GM12878 (cell line): ENCODE measurements at regions not wholly inside any gene's neighbourhood (a gene's known extent, or its start where the extent isn't known, plus 50 kb on each side); places are given as distances from the start of the nearest gene placed in this dataset.

Experiments used
- ATAC-seq: fragments of 200-7000 bp; cut with Tn5 transposase; 3 replicates; pipeline ENCODE4 v1.9.1; 2020; ENCODE audit warnings: mild to moderate bottlenecking, moderate library complexity
- BruUV-seq: library from RNA; stranded (reverse); fragments of 400-500 nt; replicated peaks from 2 replicates; lab custom pipeline; 2021; lab: Mats Ljungman, UMichigan
- CTCF ChIA-PET: fragments of 300-600 bp; sonication (Branson Sonifier 250); formaldehyde crosslinking; extraction: SDS; loops from one replicate; lab custom pipeline; 2021; ENCODE audit warnings: inconsistent platforms; lab: Yijun Ruan, JAX
- POLR2A ChIA-PET: fragments of 350-600 bp; formaldehyde crosslinking; extraction: SDS; loops from one replicate; lab custom pipeline; 2021; ENCODE audit warnings: inconsistent platforms; lab: Charles Lee
- RAD21 ChIA-PET: fragments of 300-600 bp; sonication (Branson Sonifier 250); formaldehyde crosslinking; loops from one replicate; lab custom pipeline; 2023; ENCODE audit warnings: antibody characterized with exemption; ENCODE audit not compliant: unreplicated experiment; lab: Charles Lee
- SMC1A ChIA-PET: fragments of 300-600 bp; sonication (Branson Sonifier 250); formaldehyde crosslinking; loops from one replicate; lab custom pipeline; 2023; ENCODE audit not compliant: unreplicated experiment, uncharacterized antibody; lab: Charles Lee
- DNase-seq: peaks from one replicate; pipeline ENCODE4 v3.0.0-alpha.2; 2011; ENCODE audit warnings: low read depth, low spot score
- FAIRE-seq: peaks from 3 replicates; lab custom pipeline; 2011; peaks lifted over from hg19 to GRCh38; lab: Jason Lieb, UNC
- H2AFZ ChIP-seq: 2 replicates; pipeline ENCODE4 v1.6.0; 2011; ENCODE audit warnings: low read depth, low read length, control low read depth; ENCODE audit not compliant: control insufficient read depth
- H3K27ac ChIP-seq: 2 replicates; pipeline ENCODE4 v1.5.1; 2011; ENCODE audit warnings: control low read depth; ENCODE audit not compliant: control insufficient read depth, insufficient read depth
- H3K27me3 ChIP-seq, 2 experiments: replicated peaks in 1 of 2; 2 replicates each; pipeline versions ENCODE4 v1.6.0 to v1.6.1; 2011; ENCODE audit warnings: low read length in 1 of 2; ENCODE audit not compliant: control insufficient read depth in 2 of 2, insufficient read depth in 2 of 2
- H3K36me3 ChIP-seq, 2 experiments: 2 replicates each; pipeline ENCODE4 v1.5.1; 2011; ENCODE audit warnings: low read length in 1 of 2; ENCODE audit not compliant: control insufficient read depth in 2 of 2, insufficient read depth in 2 of 2
- H3K4me1 ChIP-seq: 2 replicates; pipeline ENCODE4 v1.6.1; 2011; ENCODE audit warnings: mild to moderate bottlenecking, low read length, moderate library complexity, mixed read lengths; ENCODE audit not compliant: control insufficient read depth, insufficient read depth
- H3K4me2 ChIP-seq: 2 replicates; pipeline ENCODE4 v1.6.0; 2011; ENCODE audit warnings: control low read depth; ENCODE audit not compliant: control insufficient read depth, insufficient read depth
- H3K4me3 ChIP-seq: fragments of 200-600 bp; sonication (generic); 2 replicates; pipeline ENCODE4 v1.5.1; 2016
- H3K79me2 ChIP-seq: 2 replicates; pipeline ENCODE4 v1.6.0; 2011; ENCODE audit warnings: low read length; ENCODE audit not compliant: control insufficient read depth, insufficient read depth
- H3K9ac ChIP-seq: 2 replicates; pipeline ENCODE4 v1.8.0; 2011; ENCODE audit warnings: low read length, control low read depth, mixed read lengths; ENCODE audit not compliant: control insufficient read depth, insufficient read depth
- H3K9me3 ChIP-seq: replicated peaks from 3 replicates; pipeline ENCODE4 v1.5.1; 2011; ENCODE audit warnings: mild to moderate bottlenecking, low read length; ENCODE audit not compliant: control insufficient read depth, insufficient read depth
- H4K20me1 ChIP-seq: 2 replicates; pipeline ENCODE4 v1.6.0; 2011; ENCODE audit not compliant: control insufficient read depth, insufficient read depth
- CBX3 ChIP-seq: fragments of 200-600 bp; sonication (generic); IDR thresholded peaks from 2 replicates; pipeline ENCODE4 v1.6.1; 2016; ENCODE audit warnings: low read depth, borderline replicate concordance
- SUPT20H ChIP-seq: IDR thresholded peaks from 2 replicates; pipeline ENCODE4 v1.6.1; 2011; ENCODE audit warnings: low read depth, mild to moderate bottlenecking, low read length, moderate library complexity, borderline replicate concordance; ENCODE audit not compliant: control insufficient read depth
- SUZ12 ChIP-seq: fragments of 200-600 bp; sonication (generic); IDR thresholded peaks from one replicate; pipeline ENCODE4 v1.6.1; 2018; ENCODE audit warnings: antibody characterized with exemption, mild to moderate bottlenecking; ENCODE audit not compliant: unreplicated experiment
- TCF3 ChIP-seq: IDR thresholded peaks from 2 replicates; pipeline ENCODE4 v1.6.1; 2012; ENCODE audit warnings: low read depth, mild to moderate bottlenecking, low read length, borderline replicate concordance; ENCODE audit not compliant: insufficient read depth
- ZBTB4 ChIP-seq: fragments of 450-650 bp; formaldehyde crosslinking; IDR thresholded peaks from 2 replicates; pipeline ENCODE4 v1.4.0; 2022; ENCODE audit warnings: mild to moderate bottlenecking, moderate library complexity
- WGBS: methylation state at CpG from one replicate; pipeline ENCODE4 v1.1.6; 2016; ENCODE audit warnings: low lambda C conversion rate; ENCODE audit not compliant: insufficient replicate concordance, insufficient coverage; ENCODE audit errors: missing lambda C conversion rate; 5-methylcytosine and 5-hydroxymethylcytosine counted together
- in situ Hi-C: fragments of 300-500 bp; cut with MboI; formaldehyde crosslinking; loops from 9 replicates; pipeline ENCODE4 v1.14.3; 2018; ENCODE audit warnings: mixed read lengths
- intact Hi-C: fragments of 100-400 bp; cut with micrococcal nuclease; formaldehyde crosslinking; loops from one replicate; pipeline ENCODE4 v1.14.2; 2022; ENCODE audit not compliant: unreplicated experiment
- TF ChIP-seq, protein P1 (sequence below): fragments of 450-650 bp; IDR thresholded peaks from 2 replicates; pipeline ENCODE4 v1.6.1; 2017; ENCODE audit warnings: mild to moderate bottlenecking

DNA sequence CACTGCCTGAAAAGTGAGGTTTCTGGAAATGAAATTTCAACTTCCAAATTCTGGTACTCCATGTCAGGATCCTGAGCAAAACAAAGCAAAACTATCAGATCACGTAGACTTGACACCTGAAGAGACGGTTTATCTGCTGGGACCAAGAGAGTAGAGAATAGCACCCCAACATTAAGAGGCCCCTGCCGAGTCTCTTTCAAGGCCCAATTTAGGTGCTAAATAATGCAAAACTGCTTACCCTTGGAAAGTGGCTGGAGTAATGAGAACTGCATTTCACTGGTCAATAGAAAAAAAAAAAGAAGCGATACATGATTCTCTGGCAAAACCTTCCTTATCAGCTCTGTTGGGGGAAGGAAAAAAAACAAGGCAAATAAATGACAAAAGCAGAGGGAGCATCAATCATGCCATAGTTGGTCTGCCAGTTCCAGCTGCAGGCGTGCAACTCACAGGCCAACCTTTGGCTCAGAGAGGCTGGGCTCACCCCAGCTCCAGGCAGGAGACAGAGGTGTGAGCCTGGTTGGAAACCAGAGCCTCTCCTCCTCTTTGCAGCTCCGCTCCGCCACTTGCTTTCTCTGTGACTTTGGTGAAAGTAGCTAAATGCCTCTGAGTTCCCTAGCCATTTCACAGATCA lies 595.2 kb downstream of the TOX3 start (continued):
- TF ChIP-seq, protein P1, sequence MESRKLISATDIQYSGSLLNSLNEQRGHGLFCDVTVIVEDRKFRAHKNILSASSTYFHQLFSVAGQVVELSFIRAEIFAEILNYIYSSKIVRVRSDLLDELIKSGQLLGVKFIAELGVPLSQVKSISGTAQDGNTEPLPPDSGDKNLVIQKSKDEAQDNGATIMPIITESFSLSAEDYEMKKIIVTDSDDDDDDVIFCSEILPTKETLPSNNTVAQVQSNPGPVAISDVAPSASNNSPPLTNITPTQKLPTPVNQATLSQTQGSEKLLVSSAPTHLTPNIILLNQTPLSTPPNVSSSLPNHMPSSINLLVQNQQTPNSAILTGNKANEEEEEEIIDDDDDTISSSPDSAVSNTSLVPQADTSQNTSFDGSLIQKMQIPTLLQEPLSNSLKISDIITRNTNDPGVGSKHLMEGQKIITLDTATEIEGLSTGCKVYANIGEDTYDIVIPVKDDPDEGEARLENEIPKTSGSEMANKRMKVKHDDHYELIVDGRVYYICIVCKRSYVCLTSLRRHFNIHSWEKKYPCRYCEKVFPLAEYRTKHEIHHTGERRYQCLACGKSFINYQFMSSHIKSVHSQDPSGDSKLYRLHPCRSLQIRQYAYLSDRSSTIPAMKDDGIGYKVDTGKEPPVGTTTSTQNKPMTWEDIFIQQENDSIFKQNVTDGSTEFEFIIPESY = no peak
- TF ChIP-seq SUZ12 (no peak), SUPT20H (no peak), TCF3 (no peak), CBX3 (no peak)

DNA sequence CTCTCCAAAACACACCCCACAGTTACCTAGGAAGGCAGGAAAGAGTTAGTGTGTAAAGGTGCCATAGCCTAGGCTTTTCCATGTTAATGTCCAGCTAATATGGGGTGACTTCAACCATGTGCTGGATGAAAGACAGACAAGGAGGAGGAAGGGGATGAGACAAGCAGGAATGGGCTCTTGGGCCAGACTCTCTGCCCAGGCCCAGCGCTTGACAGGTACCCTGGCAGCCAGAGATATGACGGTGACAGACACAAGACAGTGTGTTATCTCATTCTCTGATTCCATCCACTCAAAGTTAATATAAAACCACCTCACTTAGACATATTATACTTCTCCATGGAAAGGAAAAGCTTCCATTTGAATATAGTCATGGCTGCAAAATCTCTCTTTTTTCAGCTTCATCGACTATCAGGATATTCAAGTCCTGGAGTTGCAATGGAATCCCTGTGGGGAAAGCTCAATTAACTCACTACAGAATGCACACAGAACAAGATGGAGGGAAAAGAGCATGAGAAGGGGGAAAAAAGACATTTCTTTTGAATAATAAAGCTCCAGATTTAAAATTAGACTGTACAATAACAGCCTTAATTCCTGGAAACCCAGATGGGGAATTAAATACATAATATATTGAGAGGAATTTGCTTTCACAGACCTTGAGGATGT lies 596.7 kb downstream of the TOX3 start:
- no peaks in the 10 kb centered on the region for H3K36me3 ChIP-seq
- no peak for DNase-seq
- no peaks in the 10 kb centered on the region for H3K9me3 ChIP-seq
- no peak overlapping the region for H3K4me3 ChIP-seq
- no peak for FAIRE-seq
- H2AFZ ChIP-seq = no peak overlapping the region
- in situ Hi-C loops = no loop called here
- no peak for ATAC-seq
- SMC1A ChIA-PET = interaction anchor here (1.6 kb wide), 1 partner anchor 13 kb away, joined by 3 read pairs; no protein-coding TSS in a partner anchor
- POLR2A ChIA-PET = no interaction called here
- RAD21 ChIA-PET = no interaction called here
- H3K4me1 ChIP-seq = no peaks in the 10 kb centered on the region
- no peaks in the 10 kb centered on the region for H4K20me1 ChIP-seq
- no peak overlapping the region for H3K4me2 ChIP-seq
- no peak overlapping the region for H3K27ac ChIP-seq
- no peak overlapping the region for H3K9ac ChIP-seq
- BruUV-seq = no TSS peak
- no peaks in the 10 kb centered on the region for H3K79me2 ChIP-seq
- WGBS = 29% methylated on average over 3 of the region's 3 CpGs
- no peak for TF ChIP-seq ZBTB4 (CRISPR knock-in tag)
- TF ChIP-seq, all 136 proteins: peak for 0
- intact Hi-C loops = no loop called here
- CTCF ChIA-PET = interaction anchor here (0.7 to 1.9 kb wide), 3 partner anchors 9 to 1036 kb away, joined by 3 to 7 read pairs (median 4); no protein-coding TSS in a partner anchor
- H3K27me3 ChIP-seq = no peaks in the 10 kb centered on the region; a peak in 1 of 4 replicates
